SU-DHL-6 (cell line): ENCODE measurements at regions not wholly inside any gene's neighbourhood (a gene's known extent, or its start where the extent isn't known, plus 50 kb on each side); places are given as distances from the start of the nearest gene placed in this dataset.

Experiments used
- CTCF ChIP-seq: fragments of 200-600 bp; sonication (generic); IDR thresholded peaks from one replicate; pipeline ENCODE4 v1.5.1; 2017; ENCODE audit warnings: antibody characterized with exemption, mild to moderate bottlenecking, low read length, moderate library complexity; ENCODE audit not compliant: insufficient read depth, poor library complexity, severe bottlenecking
- EZH2phosphoT487 ChIP-seq: fragments of 200-600 bp; sonication (generic), shearing (Covaris generic); conservative IDR thresholded peaks from 2 replicates; pipeline ENCODE4 v1.6.1; 2018; ENCODE audit warnings: mild to moderate bottlenecking, antibody characterized with exemption, low read length, moderate library complexity, mixed read lengths

- TF ChIP-seq CTCF: no peak
- no peak for TF ChIP-seq EZH2phosphoT487
Observed at GRCh38 chr15:56866803-56867202, 51.6 kb upstream of the TCF12 start.
